ENCODE measurements at regions not wholly inside any gene's neighbourhood (a gene's known extent, or its start where the extent isn't known, plus 50 kb on each side); places are given as distances from the start of the nearest gene placed in this dataset.

GRCh38 chr5:82389347-82389746, 111.2 kb upstream of the RPS23 start:
- Histone ChIP-seq H3K27me3 (ENCODE audit: control insufficient read depth in 1 of 2, insufficient read depth in 2 of 2, low read length in 2 of 2) (no peaks in the 10 kb centered on the region), H3K79me2 (ENCODE audit: insufficient read depth, low read length) (no peaks in the 10 kb centered on the region), H3K9ac (ENCODE audit: insufficient read depth, low read depth, low read length) (no peak overlapping the region), H3K4me3 (replicated peaks in 1 of 3; ENCODE audit: insufficient read depth in 1 of 3, low read depth in 2 of 3, low read length in 3 of 3) (no peak overlapping the region), H3K4me1 (ENCODE audit: insufficient read depth, low read length) (peaks cover 52% of the 10 kb centered on the region), H3K27ac (ENCODE audit: extremely low read length, insufficient read depth, low read length) (no peak overlapping the region), H2AFZ (ENCODE audit: low read length) (no peak overlapping the region), H3K9me3 (ENCODE audit: low read length) (no peaks in the 10 kb centered on the region), H4K20me1 (ENCODE audit: insufficient read depth, low read length) (no peaks in the 10 kb centered on the region), H3K4me2 (ENCODE audit: low read depth, low read length) (no peak overlapping the region), H3K36me3 (replicated peaks in 1 of 2; ENCODE audit: control insufficient read depth in 1 of 2, insufficient read depth in 2 of 2, low read length in 2 of 2) (no peaks in the 10 kb centered on the region)
- POLR2A ChIA-PET, result interaction anchor here (0.8 to 5.0 kb wide), 3 partner anchors 13 to 31 kb away, joined by 3 to 52 read pairs (median 17); no protein-coding TSS in a partner anchor
- DNase-seq (ENCODE audit: low spot score) (no peak), FAIRE-seq (no peak), ATAC-seq (no peak)
- CTCF ChIA-PET (ENCODE audit: low intra/inter-chr PET ratio, low total read pairs), result no interaction called here
- in situ Hi-C loops (cut with HindIII; ENCODE audit: extremely low pct_ligation_motif_present, low pct_unique_long_range_greater_than_20kb) (no loop called here), intact Hi-C loops (cut with micrococcal nuclease; ENCODE audit: unreplicated experiment) (no loop called here)
- WGBS (ENCODE audit: low lambda C conversion rate), result 97% methylated on average over 2 of the region's 2 CpGs
- BruUV-seq (replicated peaks), result no TSS peak
- TF ChIP-seq ZNF782 (CRISPR knock-in tag; IDR thresholded peaks at IDR 0.05; ENCODE audit: borderline replicate concordance), result no peak
- no peak for TF ChIP-seq ZNF333 (CRISPR knock-in tag; IDR thresholded peaks at IDR 0.05; ENCODE audit: borderline replicate concordance)
- TF ChIP-seq CREB3 (CRISPR knock-in tag; IDR thresholded peaks at IDR 0.05), result no peak
- TF ChIP-seq NFRKB (IDR thresholded peaks at IDR 0.05), result no peak
- TF ChIP-seq ZNF260 (CRISPR knock-in tag; IDR thresholded peaks at IDR 0.05; ENCODE audit: borderline replicate concordance, low read depth), result no peak
- TF ChIP-seq ZNF556 (CRISPR knock-in tag; IDR thresholded peaks at IDR 0.05; ENCODE audit: borderline replicate concordance), result no peak
- no peak for TF ChIP-seq REPIN1 (CRISPR knock-in tag; IDR thresholded peaks at IDR 0.05; ENCODE audit: borderline replicate concordance, low read depth)
- no peak for TF ChIP-seq KLF12 (CRISPR knock-in tag; IDR thresholded peaks at IDR 0.05; ENCODE audit: borderline replicate concordance)
- TF ChIP-seq ZNF646 (CRISPR knock-in tag; IDR thresholded peaks at IDR 0.05), result no peak
- TF ChIP-seq ASH2L (IDR thresholded peaks at IDR 0.05; ENCODE audit: insufficient read length, low read depth, low read length), result no peak
- TF ChIP-seq ZBTB46 (CRISPR knock-in tag; IDR thresholded peaks at IDR 0.05; ENCODE audit: borderline replicate concordance), result no peak
- no peak for TF ChIP-seq NR2F2 (IDR thresholded peaks at IDR 0.05; ENCODE audit: borderline replicate concordance, low read depth)
- no peak for TF ChIP-seq ZNF816 (CRISPR knock-in tag; IDR thresholded peaks at IDR 0.05; ENCODE audit: borderline replicate concordance)
- no peak for TF ChIP-seq ZNF136 (CRISPR knock-in tag; IDR thresholded peaks at IDR 0.05; ENCODE audit: low read depth)
- no peak for TF ChIP-seq U2AF2 (IDR thresholded peaks at IDR 0.05; ENCODE audit: low read depth, low read length)

Data from HepG2 (cell line).